Activated CD4-positive, alpha-beta T cell treated with anti-CD3 and anti-CD28 coated beads, Interleukin-2, amount 10 ng/mL, durations not matched to agents 7 days and 5 days (primary cell): ENCODE measurements at regions not wholly inside any gene's neighbourhood (a gene's known extent, or its start where the extent isn't known, plus 50 kb on each side); places are given as distances from the start of the nearest gene placed in this dataset.

Source experiments
- CTCF ChIA-PET: fragments of 350-600 bp; sonication (Branson Sonifier 250); formaldehyde crosslinking; loops from one replicate; lab custom pipeline; 2021; ENCODE audit warnings: antibody characterized with exemption; lab: Charles Lee
- POLR2A ChIA-PET: fragments of 350-600 bp; sonication (Branson Sonifier 250); formaldehyde crosslinking; loops from one replicate; lab custom pipeline; 2021; ENCODE audit warnings: antibody characterized with exemption; lab: Charles Lee
- DNase-seq: peaks from one replicate; pipeline ENCODE4 v3.0.0-alpha.2; 2020
- H3K27ac Mint-ChIP-seq: one replicate; pipeline ENCODE4 v1.8.0; 2021; ENCODE audit warnings: mild to moderate bottlenecking, moderate library complexity, mixed read lengths
- H3K27me3 Mint-ChIP-seq: one replicate; pipeline ENCODE4 v1.8.0; 2021; ENCODE audit warnings: mixed read lengths
- H3K36me3 Mint-ChIP-seq: one replicate; pipeline ENCODE4 v1.8.0; 2021; ENCODE audit warnings: low read depth, mixed read lengths
- H3K4me1 Mint-ChIP-seq: one replicate; pipeline ENCODE4 v1.8.0; 2021; ENCODE audit warnings: mixed read lengths
- H3K4me3 Mint-ChIP-seq: one replicate; pipeline ENCODE4 v1.8.0; 2021; ENCODE audit warnings: mild to moderate bottlenecking, moderate library complexity, mixed read lengths
- H3K9me3 Mint-ChIP-seq: one replicate; pipeline ENCODE4 v1.8.0; 2021; ENCODE audit warnings: mixed read lengths

GRCh38 chr1:221157026-221157761, 278.0 kb downstream of the HLX start:
- Mint-ChIP-seq H3K36me3 (no peaks in the 10 kb centered on the region), H3K27me3 (no peaks in the 10 kb centered on the region), H3K4me1 (no peaks in the 10 kb centered on the region), H3K27ac (no peak overlapping the region), H3K4me3 (no peak overlapping the region), H3K9me3 (no peaks in the 10 kb centered on the region)
- ChIA-PET POLR2A (no interaction called here), CTCF (no interaction called here)
- no peak for DNase-seq

- H3K9me3 Mint-ChIP-seq = no peaks in the 10 kb centered on the region
- no peaks in the 10 kb centered on the region for H3K27me3 Mint-ChIP-seq
- no peaks in the 10 kb centered on the region for H3K36me3 Mint-ChIP-seq
- CTCF ChIA-PET = no interaction called here
- H3K4me3 Mint-ChIP-seq = no peak overlapping the region
- no peaks in the 10 kb centered on the region for H3K4me1 Mint-ChIP-seq
- H3K27ac Mint-ChIP-seq = no peak overlapping the region
- no peak for DNase-seq
- POLR2A ChIA-PET = no interaction called here
Observed at GRCh38 chr1:221159608-221160007, 280.4 kb downstream of the HLX start.

DNA sequence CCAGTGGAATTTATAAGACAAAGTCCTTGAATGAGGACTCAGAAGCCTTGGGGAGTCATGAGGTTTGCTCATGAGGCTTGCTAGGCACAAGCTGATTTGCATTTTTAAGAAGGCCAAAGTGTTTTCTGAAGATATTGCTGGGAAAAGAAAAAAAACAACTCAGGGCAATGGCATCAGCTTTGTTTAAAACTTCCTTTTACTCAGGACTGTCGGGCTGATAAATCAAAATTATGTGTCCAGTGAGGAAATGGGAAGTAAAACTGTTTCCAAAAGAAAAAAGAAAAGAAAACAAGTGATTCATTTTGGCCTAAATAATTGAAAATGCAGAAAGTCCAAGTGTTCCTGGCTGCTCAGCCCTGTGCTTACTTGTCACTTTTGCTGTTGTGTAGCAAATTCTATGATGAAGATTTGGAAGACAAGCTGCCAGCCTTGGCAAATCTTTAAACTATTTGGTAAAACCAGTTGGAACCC, 282.4 kb downstream of the HLX start:
- H3K36me3 Mint-ChIP-seq = no peaks in the 10 kb centered on the region
- no peak overlapping the region for H3K27ac Mint-ChIP-seq
- ChIA-PET CTCF (no interaction called here), POLR2A (no interaction called here)
- no peak overlapping the region for H3K4me3 Mint-ChIP-seq
- H3K4me1 Mint-ChIP-seq = no peaks in the 10 kb centered on the region
- no peaks in the 10 kb centered on the region for H3K9me3 Mint-ChIP-seq
- peaks cover 4% of the 10 kb centered on the region for H3K27me3 Mint-ChIP-seq
- DNase-seq = no peak

DNA sequence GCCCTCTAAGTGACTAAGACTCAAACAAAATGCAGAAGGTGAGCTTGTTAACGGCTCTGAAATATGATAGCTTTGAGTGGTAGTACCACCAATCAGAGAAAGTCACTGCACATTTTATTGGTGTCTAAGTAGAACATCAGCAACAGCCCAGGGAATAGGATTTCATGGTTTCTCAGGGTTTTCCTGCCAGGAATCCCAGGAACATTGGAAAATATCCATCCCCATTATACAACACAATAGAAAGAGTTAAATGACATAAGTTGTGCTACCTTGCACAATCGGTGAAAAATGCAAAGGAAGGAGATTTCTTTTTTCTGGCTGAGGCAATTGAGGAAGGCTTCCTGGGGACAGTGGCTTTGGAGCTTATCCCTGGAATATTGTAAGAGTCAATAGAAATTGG, 283.1 kb downstream of the HLX start:
- Mint-ChIP-seq H3K27me3 (peaks cover 6% of the 10 kb centered on the region), H3K9me3 (no peaks in the 10 kb centered on the region), H3K4me1 (no peaks in the 10 kb centered on the region), H3K27ac (no peak overlapping the region), H3K4me3 (no peak overlapping the region), H3K36me3 (no peaks in the 10 kb centered on the region)
- ChIA-PET POLR2A (no interaction called here), CTCF (no interaction called here)
- no peak for DNase-seq

- H3K36me3 Mint-ChIP-seq = no peaks in the 10 kb centered on the region
- H3K4me3 Mint-ChIP-seq = no peak overlapping the region
- no peak overlapping the region for H3K27ac Mint-ChIP-seq
- peaks cover 6% of the 10 kb centered on the region for H3K27me3 Mint-ChIP-seq
- no peak for DNase-seq
- CTCF ChIA-PET = no interaction called here
- H3K9me3 Mint-ChIP-seq = no peaks in the 10 kb centered on the region
- POLR2A ChIA-PET = no interaction called here
- H3K4me1 Mint-ChIP-seq = no peaks in the 10 kb centered on the region
Observed at GRCh38 chr1:221162939-221163338, 283.7 kb downstream of the HLX start.

- no peak for DNase-seq
- POLR2A ChIA-PET = no interaction called here
- Mint-ChIP-seq H3K27ac (no peak overlapping the region), H3K4me1 (no peaks in the 10 kb centered on the region), H3K9me3 (no peaks in the 10 kb centered on the region), H3K4me3 (no peak overlapping the region), H3K36me3 (no peaks in the 10 kb centered on the region), H3K27me3 (peaks cover 6% of the 10 kb centered on the region)
- CTCF ChIA-PET = no interaction called here
Observed at GRCh38 chr1:221164029-221164428, 284.8 kb downstream of the HLX start.

DNA sequence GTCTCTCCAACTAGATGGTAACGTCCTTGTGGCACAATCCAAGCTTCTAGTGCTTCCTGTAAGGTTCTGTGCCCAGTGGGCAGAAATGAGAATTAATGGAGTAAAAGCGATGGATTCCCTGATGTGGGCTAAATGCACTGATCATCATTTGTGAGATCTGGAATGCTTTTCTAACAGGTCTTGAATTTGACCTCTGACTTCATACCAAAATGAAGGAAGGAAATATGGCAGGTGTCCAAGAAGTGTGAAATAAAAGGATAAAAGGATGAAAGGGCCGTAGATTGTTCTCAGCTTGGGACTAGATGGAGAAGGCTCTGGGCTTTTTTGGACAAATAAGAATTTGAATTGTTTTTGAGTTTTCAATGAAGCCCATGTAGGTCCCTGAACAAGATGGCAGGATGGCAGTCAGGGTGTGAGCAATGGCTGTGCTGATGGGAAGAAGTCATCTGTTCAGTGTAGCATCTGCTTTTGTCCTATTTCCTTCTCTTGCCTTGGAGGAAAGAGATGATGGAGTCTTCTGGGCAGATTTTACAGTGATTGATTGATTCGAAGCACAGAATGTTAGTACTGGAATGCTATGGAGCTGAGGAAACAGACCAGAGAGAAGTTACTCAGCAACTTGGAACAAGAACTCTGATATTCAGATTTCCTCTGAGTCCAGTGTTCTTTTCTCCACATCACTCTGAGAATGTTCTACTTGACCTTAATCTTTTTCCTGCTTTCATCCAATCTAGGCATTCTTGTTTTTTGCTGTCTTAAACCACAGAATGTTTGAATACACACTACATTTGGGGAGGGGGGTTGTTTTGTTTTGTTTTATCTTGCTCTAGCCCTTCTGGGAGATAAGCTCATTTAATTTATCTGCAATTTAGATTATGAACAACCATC, 286.0 kb downstream of the HLX start:
- CTCF ChIA-PET = no interaction called here
- no peak overlapping the region for H3K4me3 Mint-ChIP-seq

DNA sequence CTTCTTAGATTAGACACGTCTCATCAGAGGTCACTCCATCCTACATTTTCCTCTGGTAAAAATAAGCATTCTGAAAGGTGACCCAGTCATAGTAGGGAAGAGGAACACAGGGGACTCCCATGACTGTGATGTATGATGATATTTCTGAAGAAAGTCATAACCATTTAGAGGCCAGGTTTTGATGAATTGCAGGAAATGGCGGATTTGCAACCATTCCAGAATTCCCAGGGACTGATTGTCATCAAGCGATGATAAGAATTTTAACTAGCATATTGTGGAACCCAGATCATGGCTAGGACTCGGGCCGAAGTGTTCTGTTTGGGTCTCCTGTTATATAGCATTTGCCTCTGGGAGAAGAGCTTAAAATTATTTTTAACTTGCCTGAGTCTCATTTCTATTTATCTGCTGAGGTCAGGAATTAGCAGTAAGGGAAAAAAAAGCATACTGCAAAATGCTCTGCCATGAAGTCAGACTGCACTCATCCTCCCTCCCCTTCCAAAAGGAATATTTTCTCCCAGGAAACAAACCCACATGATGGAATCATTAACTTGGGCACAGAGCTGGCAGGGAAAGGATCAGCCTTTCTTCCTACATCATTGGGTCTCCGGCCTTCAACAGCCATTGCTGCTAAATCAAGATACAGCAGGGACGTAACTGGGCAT, 286.7 kb downstream of the HLX start:
- ChIA-PET POLR2A (no interaction called here), CTCF (interaction anchor here (1.1 kb wide), 1 partner anchor 14 kb away, joined by 3 read pairs; no protein-coding TSS in a partner anchor)
- Mint-ChIP-seq H3K4me1 (no peaks in the 10 kb centered on the region), H3K36me3 (no peaks in the 10 kb centered on the region), H3K27me3 (peaks cover 6% of the 10 kb centered on the region), H3K4me3 (no peak overlapping the region), H3K9me3 (no peaks in the 10 kb centered on the region), H3K27ac (no peak overlapping the region)
- DNase-seq = no peak

More for the DNA sequence above, 286.0 kb downstream of the HLX start:
- H3K36me3 Mint-ChIP-seq = no peaks in the 10 kb centered on the region
- peaks cover 6% of the 10 kb centered on the region for H3K27me3 Mint-ChIP-seq
- DNase-seq = no peak
- POLR2A ChIA-PET = no interaction called here
- no peaks in the 10 kb centered on the region for H3K9me3 Mint-ChIP-seq
- H3K4me1 Mint-ChIP-seq = no peaks in the 10 kb centered on the region
- no peak overlapping the region for H3K27ac Mint-ChIP-seq

- Mint-ChIP-seq H3K4me1 (no peaks in the 10 kb centered on the region), H3K27me3 (peaks cover 6% of the 10 kb centered on the region), H3K36me3 (no peaks in the 10 kb centered on the region), H3K4me3 (no peak overlapping the region), H3K9me3 (peaks cover under 1% of the 10 kb centered on the region), H3K27ac (no peak overlapping the region)
- DNase-seq = no peak
- POLR2A ChIA-PET = no interaction called here
- CTCF ChIA-PET = interaction anchor here (1.1 kb wide), 1 partner anchor 15 kb away, joined by 3 read pairs; no protein-coding TSS in a partner anchor
Observed at GRCh38 chr1:221166559-221167318, 287.5 kb downstream of the HLX start.

DNA sequence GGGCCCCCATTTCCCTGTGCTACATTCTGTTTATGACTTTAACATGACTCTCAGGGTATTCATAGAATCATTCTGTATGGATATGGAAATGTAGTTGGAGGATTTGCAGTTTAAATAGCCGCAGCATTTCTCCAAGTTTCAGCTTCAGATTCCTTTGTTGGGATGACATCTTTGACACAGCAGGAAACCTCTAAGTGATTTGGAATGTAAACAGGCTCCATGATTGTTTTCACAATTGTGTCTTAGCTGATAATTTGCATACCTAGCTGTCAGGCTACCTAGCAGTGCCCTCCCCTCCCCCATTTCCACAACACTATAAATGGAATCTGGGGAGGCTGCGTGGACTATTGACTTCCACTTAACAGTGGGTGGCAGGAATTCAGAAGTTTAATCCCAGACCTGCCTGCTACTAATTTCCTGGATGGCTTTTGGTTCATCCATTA, 290.2 kb downstream of the HLX start:
- peaks cover 6% of the 10 kb centered on the region for H3K27me3 Mint-ChIP-seq
- POLR2A ChIA-PET = no interaction called here

DNA sequence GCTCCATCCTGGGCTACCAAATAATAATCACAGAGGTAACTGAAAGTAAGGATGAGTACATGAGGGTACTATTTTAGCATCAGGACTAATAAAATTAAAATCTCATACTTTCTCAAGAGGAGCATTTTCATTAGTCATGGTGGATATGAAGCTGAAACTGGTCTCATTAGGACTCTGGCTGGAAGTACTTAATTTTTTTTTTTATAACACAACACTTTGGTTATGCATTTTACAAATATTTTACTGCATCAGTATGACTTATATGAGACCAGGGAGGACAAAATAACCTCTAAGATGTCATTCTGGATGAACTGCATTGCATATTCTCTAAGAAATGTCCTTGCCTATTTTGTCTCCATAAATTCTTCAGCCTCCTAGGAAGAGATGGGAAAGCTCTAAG, 290.9 kb downstream of the HLX start:
- no peak overlapping the region for H3K4me3 Mint-ChIP-seq
- H3K27ac Mint-ChIP-seq = no peak overlapping the region
- H3K9me3 Mint-ChIP-seq = peaks cover 3% of the 10 kb centered on the region
- DNase-seq = no peak
- H3K36me3 Mint-ChIP-seq = no peaks in the 10 kb centered on the region
- CTCF ChIA-PET = no interaction called here
- H3K4me1 Mint-ChIP-seq = no peaks in the 10 kb centered on the region
- POLR2A ChIA-PET = no interaction called here
- peaks cover 6% of the 10 kb centered on the region for H3K27me3 Mint-ChIP-seq

More for the DNA sequence above, 290.2 kb downstream of the HLX start:
- DNase-seq = no peak
- peaks cover 3% of the 10 kb centered on the region for H3K9me3 Mint-ChIP-seq
- H3K4me3 Mint-ChIP-seq = no peak overlapping the region
- H3K36me3 Mint-ChIP-seq = no peaks in the 10 kb centered on the region
- CTCF ChIA-PET = no interaction called here
- no peaks in the 10 kb centered on the region for H3K4me1 Mint-ChIP-seq
- no peak overlapping the region for H3K27ac Mint-ChIP-seq

DNA sequence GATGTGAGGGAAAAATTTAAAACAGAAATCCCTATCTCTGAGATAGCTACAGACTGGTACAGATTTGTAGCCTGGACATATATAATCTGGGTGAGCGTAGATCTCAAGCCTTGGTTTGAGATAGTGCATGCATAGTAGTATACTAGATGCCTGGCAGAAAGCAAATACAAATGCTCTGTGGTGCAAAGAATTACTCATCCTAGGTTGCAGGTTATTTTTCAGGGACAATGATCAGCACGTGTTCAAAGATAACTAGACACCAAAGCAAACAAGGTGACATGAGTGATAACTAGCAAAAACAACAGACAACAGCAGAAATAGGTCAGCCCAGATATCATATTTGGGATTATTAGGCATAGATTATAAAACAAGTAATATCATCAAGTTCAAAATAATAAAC, 292.5 kb downstream of the HLX start:
- no peak for DNase-seq
- H3K4me1 Mint-ChIP-seq = no peaks in the 10 kb centered on the region
- H3K4me3 Mint-ChIP-seq = no peak overlapping the region
- CTCF ChIA-PET = interaction anchor here (0.6 to 1.2 kb wide), 2 partner anchors 8 to 1289 kb away, joined by 3 to 4 read pairs; no protein-coding TSS in a partner anchor
- H3K9me3 Mint-ChIP-seq = peaks cover 3% of the 10 kb centered on the region
- no peaks in the 10 kb centered on the region for H3K36me3 Mint-ChIP-seq
- POLR2A ChIA-PET = no interaction called here
- no peak overlapping the region for H3K27ac Mint-ChIP-seq
- peaks cover under 1% of the 10 kb centered on the region for H3K27me3 Mint-ChIP-seq
